ENCODE measurements at regions not wholly inside any gene's neighbourhood (a gene's known extent, or its start where the extent isn't known, plus 50 kb on each side); places are given as distances from the start of the nearest gene placed in this dataset.

DNA sequence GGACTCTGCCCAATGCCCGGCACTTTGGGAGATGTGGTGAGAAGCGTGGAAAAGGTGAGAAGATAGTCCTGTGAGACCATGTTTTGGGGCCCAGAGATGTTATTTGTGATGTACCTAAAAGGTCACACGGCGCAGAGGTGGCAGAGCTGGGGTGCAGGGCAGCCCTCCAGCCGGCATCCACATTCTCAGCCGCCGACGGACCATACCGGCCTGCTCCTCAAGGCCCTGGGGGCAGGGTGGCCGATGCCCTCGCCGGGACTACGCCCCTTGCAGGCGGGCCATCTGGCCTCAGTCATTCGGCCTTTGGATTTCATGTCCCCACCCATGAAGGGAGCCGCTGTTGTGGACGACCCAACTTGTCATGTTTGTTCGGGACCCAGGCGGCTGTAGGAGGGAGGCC, 131.4 kb upstream of the GSE1 start:
- TF ChIP-seq, protein P1, sequence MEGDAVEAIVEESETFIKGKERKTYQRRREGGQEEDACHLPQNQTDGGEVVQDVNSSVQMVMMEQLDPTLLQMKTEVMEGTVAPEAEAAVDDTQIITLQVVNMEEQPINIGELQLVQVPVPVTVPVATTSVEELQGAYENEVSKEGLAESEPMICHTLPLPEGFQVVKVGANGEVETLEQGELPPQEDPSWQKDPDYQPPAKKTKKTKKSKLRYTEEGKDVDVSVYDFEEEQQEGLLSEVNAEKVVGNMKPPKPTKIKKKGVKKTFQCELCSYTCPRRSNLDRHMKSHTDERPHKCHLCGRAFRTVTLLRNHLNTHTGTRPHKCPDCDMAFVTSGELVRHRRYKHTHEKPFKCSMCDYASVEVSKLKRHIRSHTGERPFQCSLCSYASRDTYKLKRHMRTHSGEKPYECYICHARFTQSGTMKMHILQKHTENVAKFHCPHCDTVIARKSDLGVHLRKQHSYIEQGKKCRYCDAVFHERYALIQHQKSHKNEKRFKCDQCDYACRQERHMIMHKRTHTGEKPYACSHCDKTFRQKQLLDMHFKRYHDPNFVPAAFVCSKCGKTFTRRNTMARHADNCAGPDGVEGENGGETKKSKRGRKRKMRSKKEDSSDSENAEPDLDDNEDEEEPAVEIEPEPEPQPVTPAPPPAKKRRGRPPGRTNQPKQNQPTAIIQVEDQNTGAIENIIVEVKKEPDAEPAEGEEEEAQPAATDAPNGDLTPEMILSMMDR (conservative IDR thresholded peaks at IDR 0.05): no peak
- TF ChIP-seq ZFX (IDR thresholded peaks at IDR 0.05): no peak

Measured in C4-2B (cell line).